Loucy (cell line): ENCODE measurements at regions not wholly inside any gene's neighbourhood (a gene's known extent, or its start where the extent isn't known, plus 50 kb on each side); places are given as distances from the start of the nearest gene placed in this dataset.

Experiments
- CTCF ChIP-seq: fragments of 200-600 bp; sonication (generic); conservative IDR thresholded peaks from 2 replicates; pipeline ENCODE4 v1.5.1; 2014; ENCODE audit warnings: mild to moderate bottlenecking, antibody characterized with exemption, low read length
- EZH2phosphoT487 ChIP-seq: fragments of 200-600 bp; IDR thresholded peaks from 2 replicates; pipeline ENCODE4 v1.6.1; 2018; ENCODE audit warnings: antibody characterized with exemption, mild to moderate bottlenecking, moderate library complexity, borderline replicate concordance

- TF ChIP-seq CTCF (no peak), EZH2phosphoT487 (no peak)
Observed at GRCh38 chr3:115548611-115549010, 74.7 kb upstream of the GAP43 start.
